Astrocyte (in vitro differentiated cells and primary cell): ENCODE measurements at regions not wholly inside any gene's neighbourhood (a gene's known extent, or its start where the extent isn't known, plus 50 kb on each side); places are given as distances from the start of the nearest gene placed in this dataset.

ENCODE experiments used
- DNase-seq: peaks from one replicate; pipeline ENCODE4 v3.0.0-alpha.2; 2010; ENCODE audit warnings: low read depth
- FAIRE-seq: peaks from 2 replicates; lab custom pipeline; 2011; peaks lifted over from hg19 to GRCh38; lab: Jason Lieb, UNC
- H2AFZ ChIP-seq: 2 replicates; pipeline ENCODE4 v1.6.0; 2012; ENCODE audit warnings: low read depth, low read length, inconsistent platforms
- H3K27ac ChIP-seq: 2 replicates; pipeline ENCODE4 v1.5.1; 2011; ENCODE audit warnings: low read depth, low read length, inconsistent platforms
- H3K27me3 ChIP-seq: 2 replicates; pipeline ENCODE4 v1.6.0; 2011; ENCODE audit warnings: low read length, inconsistent platforms; ENCODE audit not compliant: insufficient read depth
- H3K36me3 ChIP-seq: 2 replicates; pipeline ENCODE4 v1.5.1; 2011; ENCODE audit warnings: low read length, inconsistent platforms; ENCODE audit not compliant: insufficient read depth
- H3K4me1 ChIP-seq: 2 replicates; pipeline ENCODE4 v1.5.1; 2011; ENCODE audit warnings: low read length, inconsistent platforms; ENCODE audit not compliant: insufficient read depth
- H3K4me2 ChIP-seq: 2 replicates; pipeline ENCODE4 v1.6.0; 2012; ENCODE audit warnings: low read length, inconsistent platforms
- H3K4me3 ChIP-seq: 2 replicates; pipeline ENCODE4 v1.5.1; 2011; ENCODE audit warnings: low read depth, mild to moderate bottlenecking, low read length, inconsistent platforms; ENCODE audit not compliant: insufficient read depth
- H3K79me2 ChIP-seq: 2 replicates; pipeline ENCODE4 v1.6.0; 2012; ENCODE audit warnings: mild to moderate bottlenecking, low read length, inconsistent platforms; ENCODE audit not compliant: insufficient read depth
- H3K9ac ChIP-seq: 2 replicates; pipeline ENCODE4 v1.6.0; 2012; ENCODE audit warnings: mild to moderate bottlenecking, low read length, inconsistent platforms
- H3K9me3 ChIP-seq: 2 replicates; pipeline ENCODE4 v1.5.1; 2012; ENCODE audit warnings: low read depth, mild to moderate bottlenecking, low read length, inconsistent platforms; ENCODE audit not compliant: insufficient read depth
- H4K20me1 ChIP-seq: 2 replicates; pipeline ENCODE4 v1.6.0; 2012; ENCODE audit warnings: low read length, inconsistent platforms; ENCODE audit not compliant: insufficient read depth
- H3K27ac Mint-ChIP-seq: one replicate; pipeline ENCODE4 v1.8.0; 2021; ENCODE audit warnings: mild to moderate bottlenecking, mixed read lengths; ENCODE audit not compliant: unreplicated experiment
- H3K27me3 Mint-ChIP-seq: one replicate; pipeline ENCODE4 v1.8.0; 2021; ENCODE audit warnings: low read depth, mixed read lengths; ENCODE audit not compliant: unreplicated experiment
- H3K36me3 Mint-ChIP-seq: one replicate; pipeline ENCODE4 v1.8.0; 2021; ENCODE audit warnings: low read depth, mixed read lengths; ENCODE audit not compliant: unreplicated experiment
- H3K4me1 Mint-ChIP-seq: one replicate; pipeline ENCODE4 v1.8.0; 2021; ENCODE audit warnings: low read depth, mixed read lengths; ENCODE audit not compliant: unreplicated experiment
- H3K4me3 Mint-ChIP-seq: one replicate; pipeline ENCODE4 v1.8.0; 2021; ENCODE audit warnings: mild to moderate bottlenecking, moderate library complexity, mixed read lengths; ENCODE audit not compliant: unreplicated experiment
- H3K9me3 Mint-ChIP-seq: one replicate; pipeline ENCODE4 v1.8.0; 2021; ENCODE audit warnings: mild to moderate bottlenecking, mixed read lengths; ENCODE audit not compliant: unreplicated experiment
- CTCF ChIP-seq: IDR thresholded peaks from 2 replicates; pipeline ENCODE4 v1.5.1; 2011; ENCODE audit warnings: low read depth, mild to moderate bottlenecking, inconsistent platforms, low read length, moderate library complexity; ENCODE audit not compliant: insufficient read depth
- EZH2 ChIP-seq: IDR thresholded peaks from 2 replicates; pipeline ENCODE4 v1.6.1; 2012; ENCODE audit warnings: mild to moderate bottlenecking, low read length, inconsistent platforms; ENCODE audit not compliant: insufficient read depth

- Histone ChIP-seq H3K4me3 (no peak overlapping the region), H3K27me3 (no peaks in the 10 kb centered on the region), H3K36me3 (no peaks in the 10 kb centered on the region), H2AFZ (no peak overlapping the region), H3K4me2 (no peak overlapping the region), H3K27ac (no peak overlapping the region), H3K9me3 (no peaks in the 10 kb centered on the region), H3K79me2 (no peaks in the 10 kb centered on the region), H4K20me1 (no peaks in the 10 kb centered on the region), H3K9ac (no peak overlapping the region), H3K4me1 (no peaks in the 10 kb centered on the region)
- Mint-ChIP-seq H3K27ac (no peak overlapping the region), H3K4me1 (peaks cover 5% of the 10 kb centered on the region), H3K4me3 (no peak overlapping the region), H3K9me3 (peaks cover 7% of the 10 kb centered on the region), H3K27me3 (no peaks in the 10 kb centered on the region), H3K36me3 (no peaks in the 10 kb centered on the region)
- DNase-seq = no peak
- FAIRE-seq = no peak
- TF ChIP-seq CTCF = no peak
Observed at GRCh38 chr3:132261506-132261905, 55.7 kb upstream of the ACP3 start.

GRCh38 chr3:132262305-132262704, 54.9 kb upstream of the ACP3 start:
- H3K27me3 ChIP-seq = no peaks in the 10 kb centered on the region
- H3K79me2 ChIP-seq = no peaks in the 10 kb centered on the region
- H3K4me3 ChIP-seq = no peak overlapping the region
- TF ChIP-seq CTCF (no peak), EZH2 (no peak)
- no peaks in the 10 kb centered on the region for H3K4me1 ChIP-seq
- no peaks in the 10 kb centered on the region for H3K36me3 Mint-ChIP-seq
- no peaks in the 10 kb centered on the region for H3K27me3 Mint-ChIP-seq
- no peaks in the 10 kb centered on the region for H4K20me1 ChIP-seq
- H3K9ac ChIP-seq = no peak overlapping the region
- no peaks in the 10 kb centered on the region for H3K36me3 ChIP-seq
- H3K9me3 Mint-ChIP-seq = peaks cover 7% of the 10 kb centered on the region
- no peak overlapping the region for H2AFZ ChIP-seq
- H3K27ac Mint-ChIP-seq = no peak overlapping the region
- DNase-seq (no peak), FAIRE-seq (no peak)
- H3K4me3 Mint-ChIP-seq = no peak overlapping the region
- no peak overlapping the region for H3K27ac ChIP-seq
- no peaks in the 10 kb centered on the region for H3K9me3 ChIP-seq
- H3K4me2 ChIP-seq = no peak overlapping the region
- peaks cover 3% of the 10 kb centered on the region for H3K4me1 Mint-ChIP-seq

GRCh38 chr3:132262956-132263355, 54.3 kb upstream of the ACP3 start:
- Histone ChIP-seq H3K4me1 (no peaks in the 10 kb centered on the region), H3K27ac (no peak overlapping the region), H3K36me3 (no peaks in the 10 kb centered on the region), H3K79me2 (no peaks in the 10 kb centered on the region), H2AFZ (no peak overlapping the region), H3K9me3 (no peaks in the 10 kb centered on the region), H3K4me2 (no peak overlapping the region), H3K27me3 (no peaks in the 10 kb centered on the region), H3K9ac (no peak overlapping the region), H3K4me3 (no peak overlapping the region), H4K20me1 (no peaks in the 10 kb centered on the region)
- DNase-seq = no peak
- Mint-ChIP-seq H3K27me3 (no peaks in the 10 kb centered on the region), H3K27ac (no peak overlapping the region), H3K4me1 (peaks cover 3% of the 10 kb centered on the region), H3K36me3 (no peaks in the 10 kb centered on the region), H3K9me3 (peaks cover 7% of the 10 kb centered on the region), H3K4me3 (no peak overlapping the region)
- no peak for FAIRE-seq
- TF ChIP-seq CTCF (no peak), EZH2 (no peak)
